Neural cell (in vitro differentiated cells): ENCODE measurements at regions not wholly inside any gene's neighbourhood (a gene's known extent, or its start where the extent isn't known, plus 50 kb on each side); places are given as distances from the start of the nearest gene placed in this dataset.

Experiments
- CTCF ChIP-seq: fragments of 450-650 bp; IDR thresholded peaks from 2 replicates; pipeline ENCODE4 v1.5.1; 2014; ENCODE audit warnings: antibody characterized with exemption, mild to moderate bottlenecking, moderate library complexity; ENCODE audit not compliant: poor library complexity, severe bottlenecking
- EZH2 ChIP-seq: fragments of 200-600, 300-800 bp; shearing (Covaris generic), sonication (generic); IDR thresholded peaks from 2 replicates; pipeline ENCODE4 v1.6.1; 2014; ENCODE audit warnings: antibody characterized with exemption, low read length, borderline replicate concordance, mild to moderate bottlenecking; ENCODE audit not compliant: insufficient read depth, poor library complexity, severe bottlenecking
- MXI1 ChIP-seq: fragments of 450-650 bp; conservative IDR thresholded peaks from 2 replicates; pipeline ENCODE4 v1.6.1; 2014; ENCODE audit warnings: antibody characterized with exemption, mild to moderate bottlenecking; ENCODE audit not compliant: poor library complexity, severe bottlenecking
- POLR2AphosphoS5 ChIP-seq: IDR thresholded peaks from 2 replicates; pipeline ENCODE4 v1.6.1; 2012
- RAD21 ChIP-seq: fragments of 450-650 bp; conservative IDR thresholded peaks from 2 replicates; pipeline ENCODE4 v1.6.1; 2014; ENCODE audit warnings: antibody characterized with exemption, mild to moderate bottlenecking, moderate library complexity

DNA sequence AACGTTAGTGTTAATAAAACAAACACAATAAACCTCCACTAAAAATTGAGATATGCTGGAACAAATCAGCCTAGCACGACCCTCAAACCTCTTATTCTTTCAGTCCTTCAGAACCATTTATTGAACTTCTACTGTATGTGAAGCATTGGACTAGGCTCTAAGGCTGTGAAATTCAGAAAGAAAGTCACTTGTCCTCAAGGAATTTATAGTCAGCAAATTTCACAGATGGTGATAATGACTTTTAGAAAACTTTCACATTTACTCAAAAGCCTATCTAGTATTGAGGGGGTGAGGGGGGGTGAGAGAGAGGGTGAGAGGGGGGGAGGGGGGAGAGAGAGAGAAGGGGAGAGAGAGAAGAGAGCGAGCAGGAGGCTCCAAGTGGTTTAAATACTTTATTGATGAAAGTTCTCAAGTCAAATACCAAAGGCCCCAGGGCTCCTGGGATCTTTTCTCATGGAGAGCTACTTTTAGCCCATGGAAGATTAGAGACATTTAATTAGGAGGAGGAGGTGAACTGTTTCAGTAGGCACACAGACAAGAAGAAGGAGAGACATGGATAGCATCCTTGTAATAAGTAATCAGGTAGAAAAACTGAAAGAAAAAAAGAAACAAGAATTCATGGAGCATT, 66.3 kb upstream of the SSX2IP start:
- TF ChIP-seq RAD21 (no peak), CTCF (no peak), MXI1 (no peak), POLR2AphosphoS5 (no peak), EZH2 (no peak)
